ENCODE measurements at regions not wholly inside any gene's neighbourhood (a gene's known extent, or its start where the extent isn't known, plus 50 kb on each side); places are given as distances from the start of the nearest gene placed in this dataset.

GRCh38 chr18:70456376-70456775 lies 167.5 kb downstream of the SOCS6 start (continued):
- no peak for TF ChIP-seq MAX (IDR thresholded peaks at IDR 0.05)

- intact Hi-C loops (cut with micrococcal nuclease) = loop anchor here (10.0 kb wide), 1 partner anchor 1611 kb away; no protein-coding TSS in a partner anchor
- 0 out of 4 replicates have a peak, but pooled peaks cover 0 to 5% of the 10 kb centered on the region in 2 experiments for H3K4me1 ChIP-seq (ENCODE audit: control insufficient read depth in 1 of 2, insufficient read depth in 2 of 2, low read length in 2 of 2)
- CTCF ChIA-PET = interaction anchor here (1.4 to 2.8 kb wide), 2 partner anchors 284 to 286 kb away, joined by 4 to 10 read pairs; no protein-coding TSS in a partner anchor
- H3K79me2 ChIP-seq (ENCODE audit: insufficient read depth, low read length) = no peaks in the 10 kb centered on the region
- no peak overlapping the region for H3K4me3 ChIP-seq (replicated peaks in 1 of 2; ENCODE audit: low read depth in 1 of 2, low read length in 2 of 2)
- H3K36me3 ChIP-seq (ENCODE audit: control insufficient read depth in 1 of 2, insufficient read depth in 2 of 2, low read length in 2 of 2) = no peaks in the 10 kb centered on the region
- H2AFZ ChIP-seq (ENCODE audit: low read depth, low read length, poor library complexity, severe bottlenecking) = no peak overlapping the region
- H3K4me2 ChIP-seq (ENCODE audit: low read length) = no peak overlapping the region
- no peak for DNase-seq (ENCODE audit: low read depth, low spot score)
- H4K20me1 ChIP-seq (ENCODE audit: insufficient read depth) = no peaks in the 10 kb centered on the region
- no peaks in the 10 kb centered on the region for H3K9me3 ChIP-seq (ENCODE audit: control insufficient read depth in 1 of 2, insufficient read depth in 1 of 2, low read depth in 1 of 2, low read length in 2 of 2)
- TF ChIP-seq ZNF274 (IDR thresholded peaks at IDR 0.05; ENCODE audit: low read depth, low read length) (no peak), ATF3 (IDR thresholded peaks at IDR 0.05) (no peak), TCF7L2 (IDR thresholded peaks at IDR 0.05; ENCODE audit: borderline replicate concordance, extremely low read depth, insufficient read depth, insufficient read length) (no peak), MAX (IDR thresholded peaks at IDR 0.05) (no peak), CBX3 (IDR thresholded peaks at IDR 0.05; ENCODE audit: low read depth) (no peak), ELF1 (IDR thresholded peaks at IDR 0.05; ENCODE audit: borderline replicate concordance, low read depth) (no peak), SP1 (IDR thresholded peaks at IDR 0.05; ENCODE audit: low read depth) (no peak), ZFX (IDR thresholded peaks at IDR 0.05) (no peak), FOSL1 (IDR thresholded peaks at IDR 0.05; ENCODE audit: low read depth) (no peak), JUND (IDR thresholded peaks at IDR 0.05) (no peak)
- POLR2A ChIA-PET = no interaction called here
- H3K27me3 ChIP-seq (ENCODE audit: insufficient read depth, low read length) = no peaks in the 10 kb centered on the region
- no TSS peak for BruUV-seq (replicated peaks)
- no peak overlapping the region for H3K9ac ChIP-seq (ENCODE audit: low read length)
- RAD21 ChIA-PET (ENCODE audit: low non-redundant PET in 1 of 2, low total read pairs in 2 of 2, uncharacterized antibody in 2 of 2, unreplicated experiment in 2 of 2) = no interaction called here
- no peak for ATAC-seq
- no peaks in the 10 kb centered on the region for H3K9me2 ChIP-seq (ENCODE audit: insufficient read depth)
- no peak overlapping the region for H3K27ac ChIP-seq (ENCODE audit: low read depth, low read length)
These were observed 166.9 kb downstream of the SOCS6 start for GRCh38 chr18:70455731-70456130.

Measured in HCT116 (cell line).